ENCODE measurements at regions not wholly inside any gene's neighbourhood (a gene's known extent, or its start where the extent isn't known, plus 50 kb on each side); places are given as distances from the start of the nearest gene placed in this dataset.

DNA sequence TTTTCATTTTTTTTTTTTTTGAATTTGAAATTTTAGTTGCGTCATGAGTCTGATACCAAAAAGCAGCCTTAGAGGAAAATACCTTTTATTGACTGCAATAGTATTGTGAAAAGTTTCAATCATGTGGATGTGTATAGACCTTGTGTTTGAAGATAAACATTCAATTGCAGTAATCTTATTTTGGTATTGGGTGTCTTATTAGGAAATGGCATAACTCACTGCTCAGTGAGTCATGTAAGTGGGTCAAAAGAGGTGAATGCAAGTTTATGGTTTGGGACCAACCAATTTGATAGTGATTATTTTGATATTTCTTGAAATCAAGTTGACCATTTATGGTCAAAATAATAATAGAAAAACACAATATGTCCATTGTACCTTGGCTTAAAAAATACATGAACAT, 627.8 kb upstream of the SLIT2 start:
- TF ChIP-seq TAF1 (IDR thresholded peaks at IDR 0.05; ENCODE audit: borderline replicate concordance, insufficient read depth, low read length) (no peak), POLR2AphosphoS5 (IDR thresholded peaks at IDR 0.05; ENCODE audit: low read depth, low read length) (no peak)
- TF ChIP-seq, protein P1, sequence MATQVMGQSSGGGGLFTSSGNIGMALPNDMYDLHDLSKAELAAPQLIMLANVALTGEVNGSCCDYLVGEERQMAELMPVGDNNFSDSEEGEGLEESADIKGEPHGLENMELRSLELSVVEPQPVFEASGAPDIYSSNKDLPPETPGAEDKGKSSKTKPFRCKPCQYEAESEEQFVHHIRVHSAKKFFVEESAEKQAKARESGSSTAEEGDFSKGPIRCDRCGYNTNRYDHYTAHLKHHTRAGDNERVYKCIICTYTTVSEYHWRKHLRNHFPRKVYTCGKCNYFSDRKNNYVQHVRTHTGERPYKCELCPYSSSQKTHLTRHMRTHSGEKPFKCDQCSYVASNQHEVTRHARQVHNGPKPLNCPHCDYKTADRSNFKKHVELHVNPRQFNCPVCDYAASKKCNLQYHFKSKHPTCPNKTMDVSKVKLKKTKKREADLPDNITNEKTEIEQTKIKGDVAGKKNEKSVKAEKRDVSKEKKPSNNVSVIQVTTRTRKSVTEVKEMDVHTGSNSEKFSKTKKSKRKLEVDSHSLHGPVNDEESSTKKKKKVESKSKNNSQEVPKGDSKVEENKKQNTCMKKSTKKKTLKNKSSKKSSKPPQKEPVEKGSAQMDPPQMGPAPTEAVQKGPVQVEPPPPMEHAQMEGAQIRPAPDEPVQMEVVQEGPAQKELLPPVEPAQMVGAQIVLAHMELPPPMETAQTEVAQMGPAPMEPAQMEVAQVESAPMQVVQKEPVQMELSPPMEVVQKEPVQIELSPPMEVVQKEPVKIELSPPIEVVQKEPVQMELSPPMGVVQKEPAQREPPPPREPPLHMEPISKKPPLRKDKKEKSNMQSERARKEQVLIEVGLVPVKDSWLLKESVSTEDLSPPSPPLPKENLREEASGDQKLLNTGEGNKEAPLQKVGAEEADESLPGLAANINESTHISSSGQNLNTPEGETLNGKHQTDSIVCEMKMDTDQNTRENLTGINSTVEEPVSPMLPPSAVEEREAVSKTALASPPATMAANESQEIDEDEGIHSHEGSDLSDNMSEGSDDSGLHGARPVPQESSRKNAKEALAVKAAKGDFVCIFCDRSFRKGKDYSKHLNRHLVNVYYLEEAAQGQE (IDR thresholded peaks at IDR 0.05; ENCODE audit: insufficient read depth in 1 of 2, low read depth in 2 of 2, low read length in 2 of 2) = no peak

All from PFSK-1 (cell line).